GM12891 (cell line): ENCODE measurements at regions not wholly inside any gene's neighbourhood (a gene's known extent, or its start where the extent isn't known, plus 50 kb on each side); places are given as distances from the start of the nearest gene placed in this dataset.

Experiments
- DNase-seq: peaks from one replicate; pipeline ENCODE4 v3.0.0; 2011; ENCODE audit warnings: low spot score; ENCODE audit not compliant: insufficient read length
- FAIRE-seq: peaks from 2 replicates; lab custom pipeline; 2011; peaks lifted over from hg19 to GRCh38; lab: Jason Lieb, UNC
- PAX5 ChIP-seq: IDR thresholded peaks from 2 replicates; pipeline ENCODE4 v1.6.1; 2011; ENCODE audit warnings: low read length, moderate library complexity, mild to moderate bottlenecking; ENCODE audit not compliant: insufficient read depth, severe bottlenecking
- POLR2A ChIP-seq: IDR thresholded peaks from 2 replicates; pipeline ENCODE4 v1.6.1; 2011; ENCODE audit warnings: low read depth, low read length, control low read depth
- POLR2AphosphoS5 ChIP-seq: IDR thresholded peaks from 2 replicates; pipeline ENCODE4 v1.6.1; 2011; ENCODE audit warnings: low read depth, low read length, control low read depth
- POU2F2 ChIP-seq: IDR thresholded peaks from 2 replicates; pipeline ENCODE4 v1.6.1; 2011; ENCODE audit warnings: low read depth, mild to moderate bottlenecking, control low read depth, low read length, moderate library complexity
- SPI1 ChIP-seq: IDR thresholded peaks from 2 replicates; pipeline ENCODE4 v1.6.1; 2011; ENCODE audit warnings: low read depth, low read length, control low read depth
- TAF1 ChIP-seq: IDR thresholded peaks from 2 replicates; pipeline ENCODE4 v1.6.1; 2011; ENCODE audit warnings: low read depth, low read length, control low read depth

DNA sequence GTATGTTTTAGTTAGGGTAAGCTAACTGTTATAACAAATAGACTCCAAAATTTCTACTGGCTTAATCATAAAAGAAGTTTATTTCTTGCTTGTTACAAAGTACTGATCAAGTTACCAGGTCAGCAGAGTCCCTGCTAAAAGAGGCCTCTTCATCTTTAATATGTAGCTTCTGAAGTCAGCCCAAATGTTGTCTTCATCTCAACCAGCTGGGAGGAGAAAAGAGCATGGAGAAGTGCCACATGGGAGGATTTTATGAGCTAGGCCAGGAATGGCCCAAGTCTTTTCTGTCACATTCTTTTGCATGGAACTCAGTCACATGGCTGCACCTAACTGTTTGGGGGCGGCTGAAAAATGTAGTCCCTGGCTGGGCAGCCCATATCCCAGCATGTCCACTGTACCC lies 63.2 kb upstream of the APOBEC4 start:
- no peak for FAIRE-seq

DNA sequence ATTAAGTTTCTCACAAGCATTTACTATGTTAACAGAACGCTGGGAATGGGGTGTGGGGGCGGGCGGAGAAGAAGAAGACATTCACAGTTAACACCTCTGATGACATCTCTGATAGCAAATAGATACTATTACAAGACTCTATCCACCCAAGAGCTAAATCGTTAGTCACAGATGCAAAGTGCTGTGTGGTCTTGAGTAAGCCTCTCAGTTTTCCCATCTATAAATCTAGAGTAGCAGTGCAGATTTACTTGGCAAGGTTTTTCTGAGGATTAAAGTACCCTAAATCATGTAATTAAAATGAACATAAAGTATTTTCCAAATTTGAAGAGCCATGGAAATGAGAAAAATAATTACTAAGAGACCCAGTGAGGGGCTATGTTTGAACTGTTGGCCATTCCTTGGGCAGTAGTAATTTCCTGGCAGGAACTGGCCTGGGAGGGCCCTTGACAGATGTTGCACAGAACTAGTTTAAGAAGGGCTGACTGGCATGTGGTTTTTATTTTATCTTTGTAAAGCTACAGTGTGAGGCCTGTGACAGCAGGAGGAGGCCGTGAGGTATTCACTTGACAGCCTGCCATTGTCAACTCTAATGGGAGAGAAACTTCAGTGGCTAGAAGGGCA lies 58.7 kb upstream of the APOBEC4 start:
- FAIRE-seq (no peak), DNase-seq (no peak)
- TF ChIP-seq POLR2AphosphoS5: no peak
- TF ChIP-seq POLR2A: no peak
- no peak for TF ChIP-seq SPI1
- TF ChIP-seq TAF1: no peak
- TF ChIP-seq POU2F2: no peak
- TF ChIP-seq PAX5: no peak

More for the DNA sequence above, 63.2 kb upstream of the APOBEC4 start:
- no peak for DNase-seq
- TF ChIP-seq SPI1 (no peak), POLR2AphosphoS5 (no peak), PAX5 (no peak), TAF1 (no peak), POU2F2 (no peak), POLR2A (no peak)

DNA sequence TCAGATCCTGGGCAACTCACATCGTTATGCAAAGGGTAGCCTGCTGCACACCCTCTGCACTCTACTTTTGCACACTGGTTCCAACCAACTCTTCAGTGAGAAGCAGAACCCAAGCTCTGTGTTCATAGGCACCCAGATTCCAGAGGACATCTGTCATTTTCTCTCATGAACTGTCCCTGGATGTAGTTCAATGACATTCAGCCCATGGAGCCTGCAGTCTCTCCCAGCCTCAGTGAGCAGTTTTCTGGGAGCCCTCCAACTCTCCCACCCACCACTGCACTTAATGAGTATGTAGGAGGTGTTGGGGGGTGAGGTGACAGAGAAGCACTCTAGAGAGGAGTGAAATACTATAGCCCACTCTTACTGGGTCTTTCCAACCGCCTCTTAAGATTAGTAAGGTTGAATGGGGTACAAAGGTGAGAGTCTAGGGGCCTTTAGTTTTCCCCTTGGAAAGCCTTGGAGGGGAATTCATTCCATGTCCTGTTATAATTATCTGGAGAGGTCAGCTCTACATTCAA lies 58.1 kb upstream of the APOBEC4 start:
- TF ChIP-seq POLR2AphosphoS5 (no peak), POU2F2 (no peak), TAF1 (no peak), SPI1 (no peak), POLR2A (no peak), PAX5 (no peak)
- FAIRE-seq: no peak

DNA sequence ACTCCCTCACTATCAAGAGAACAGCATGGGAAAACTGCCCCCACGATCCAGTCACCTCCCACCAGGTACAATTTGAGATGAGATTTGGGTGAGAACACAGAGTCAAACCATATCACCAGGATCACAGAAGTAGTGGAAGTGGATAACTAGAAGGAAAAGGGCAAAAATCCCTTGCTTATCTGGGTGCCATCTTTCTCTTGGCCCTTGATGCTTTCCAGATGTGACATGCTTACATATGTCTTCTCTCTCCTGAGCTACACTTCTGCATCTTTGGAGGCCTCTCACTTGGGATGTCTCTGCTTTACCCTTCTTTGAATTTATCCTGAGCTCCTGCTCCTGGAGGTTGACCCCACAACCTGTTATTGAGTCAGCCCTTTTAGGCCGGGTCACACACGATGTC lies 57.6 kb upstream of the APOBEC4 start:
- TF ChIP-seq POU2F2 (no peak), PAX5 (no peak), TAF1 (no peak), POLR2A (no peak), POLR2AphosphoS5 (no peak), SPI1 (no peak)
- DNase-seq (no peak), FAIRE-seq (no peak)

More for the DNA sequence above, 58.1 kb upstream of the APOBEC4 start:
- DNase-seq: no peak

DNA sequence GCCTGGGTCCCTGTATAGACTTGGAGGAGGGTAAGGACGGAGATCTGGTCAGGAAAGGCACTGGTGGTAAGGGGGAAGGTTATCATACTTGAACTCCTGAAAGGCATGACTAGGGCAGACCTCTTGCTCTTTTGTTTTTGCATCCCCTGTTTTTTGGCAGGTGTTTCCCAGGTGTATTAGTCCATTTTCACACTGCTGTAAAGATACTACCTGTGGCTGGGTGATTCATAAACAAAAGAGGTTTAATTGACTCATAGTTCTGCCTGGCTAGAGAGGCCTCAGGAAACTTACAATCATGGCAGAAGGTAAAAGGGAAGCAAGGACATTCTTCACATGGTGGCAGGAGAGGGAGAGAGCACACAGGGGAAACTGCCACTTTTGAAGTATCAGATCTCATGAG lies 57.2 kb upstream of the APOBEC4 start:
- DNase-seq: no peak
- FAIRE-seq: no peak
- TF ChIP-seq POU2F2: no peak
- no peak for TF ChIP-seq TAF1
- TF ChIP-seq PAX5: no peak
- no peak for TF ChIP-seq POLR2AphosphoS5
- TF ChIP-seq POLR2A: no peak
- TF ChIP-seq SPI1: no peak

DNA sequence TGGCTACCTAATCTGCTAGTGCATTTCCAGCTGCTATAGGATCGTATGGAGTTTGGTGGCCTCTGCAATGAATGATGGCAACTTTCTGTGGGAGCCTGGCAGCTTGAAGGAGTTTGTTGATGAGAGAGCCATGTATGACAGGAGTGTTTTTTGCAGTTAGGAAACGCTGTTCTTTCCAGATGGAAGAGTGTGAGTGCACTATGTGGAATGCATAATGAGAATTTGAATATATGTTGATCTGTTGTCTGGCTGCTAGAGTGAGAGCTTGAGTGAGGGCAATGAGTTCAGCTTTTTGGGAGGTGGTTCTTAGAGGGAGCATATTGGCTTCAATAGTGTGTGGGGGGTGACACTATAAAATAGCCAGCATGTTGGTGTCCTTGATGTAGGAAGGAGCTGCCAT lies 51.0 kb upstream of the APOBEC4 start:
- no peak for TF ChIP-seq TAF1
- no peak for TF ChIP-seq POLR2A
- TF ChIP-seq PAX5: no peak
- TF ChIP-seq SPI1: no peak
- TF ChIP-seq POLR2AphosphoS5: no peak
- TF ChIP-seq POU2F2: no peak
- no peak for FAIRE-seq
- DNase-seq: no peak
